BJ (cell line): ENCODE measurements at regions not wholly inside any gene's neighbourhood (a gene's known extent, or its start where the extent isn't known, plus 50 kb on each side); places are given as distances from the start of the nearest gene placed in this dataset.

Experiments used
- CTCF ChIA-PET: fragments of 350-600 bp; formaldehyde crosslinking; extraction: SDS; loops from one replicate; lab custom pipeline; 2021; ENCODE audit warnings: antibody characterized with exemption, inconsistent platforms; lab: Yijun Ruan, JAX
- POLR2A ChIA-PET: fragments of 300-600 bp; sonication (Branson Sonifier 250); formaldehyde crosslinking; extraction: SDS; loops from one replicate; lab custom pipeline; 2021; ENCODE audit warnings: antibody characterized with exemption; lab: Charles Lee
- DNase-seq: peaks from one replicate; pipeline ENCODE4 v3.0.0-alpha.2; 2011; ENCODE audit warnings: low read depth
- H3K27me3 ChIP-seq: 2 replicates; pipeline ENCODE4 v1.6.0; 2011; ENCODE audit warnings: low read length; ENCODE audit not compliant: control insufficient read depth, insufficient read depth
- H3K36me3 ChIP-seq: 2 replicates; pipeline ENCODE4 v1.5.1; 2011; ENCODE audit warnings: low read length; ENCODE audit not compliant: control insufficient read depth, insufficient read depth
- H3K4me3 ChIP-seq: 2 replicates; pipeline ENCODE4 v1.5.1; 2011; ENCODE audit warnings: low read depth, mild to moderate bottlenecking, control low read depth, low read length
- TF ChIP-seq, protein P1 (sequence below): IDR thresholded peaks from 2 replicates; pipeline ENCODE4 v1.5.1; 2011; ENCODE audit warnings: low read depth, mild to moderate bottlenecking, control low read depth, inconsistent platforms, low read length, moderate library complexity; ENCODE audit not compliant: insufficient read depth

DNA sequence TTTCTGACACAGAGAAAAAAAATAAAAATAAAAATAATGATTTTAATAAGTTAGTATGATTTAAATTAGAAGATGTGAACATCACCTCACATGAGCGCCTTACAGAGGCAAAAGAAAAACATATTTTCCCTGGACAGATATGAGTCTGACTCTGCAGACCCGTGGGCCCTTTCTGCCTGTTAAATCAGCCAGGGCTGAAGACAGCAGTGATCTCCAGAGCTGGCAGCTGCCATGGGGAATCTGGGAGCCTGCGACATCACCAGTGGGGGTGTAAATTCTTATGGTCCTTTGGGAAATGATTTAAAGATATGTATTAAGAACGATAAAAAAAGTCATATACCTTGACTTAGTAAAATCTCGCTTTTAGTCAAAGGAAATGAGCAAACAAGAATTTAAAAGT, 65.7 kb upstream of the FOXF1 start:
- ChIA-PET POLR2A (no interaction called here), CTCF (no interaction called here)

GRCh38 chr16:86446279-86446678, 64.0 kb upstream of the FOXF1 start:
- H3K27me3 ChIP-seq: peaks cover 7% of the 10 kb centered on the region
- POLR2A ChIA-PET: no interaction called here
- no peaks in the 10 kb centered on the region for H3K36me3 ChIP-seq
- DNase-seq: no peak
- CTCF ChIA-PET: no interaction called here
- TF ChIP-seq, protein P1, sequence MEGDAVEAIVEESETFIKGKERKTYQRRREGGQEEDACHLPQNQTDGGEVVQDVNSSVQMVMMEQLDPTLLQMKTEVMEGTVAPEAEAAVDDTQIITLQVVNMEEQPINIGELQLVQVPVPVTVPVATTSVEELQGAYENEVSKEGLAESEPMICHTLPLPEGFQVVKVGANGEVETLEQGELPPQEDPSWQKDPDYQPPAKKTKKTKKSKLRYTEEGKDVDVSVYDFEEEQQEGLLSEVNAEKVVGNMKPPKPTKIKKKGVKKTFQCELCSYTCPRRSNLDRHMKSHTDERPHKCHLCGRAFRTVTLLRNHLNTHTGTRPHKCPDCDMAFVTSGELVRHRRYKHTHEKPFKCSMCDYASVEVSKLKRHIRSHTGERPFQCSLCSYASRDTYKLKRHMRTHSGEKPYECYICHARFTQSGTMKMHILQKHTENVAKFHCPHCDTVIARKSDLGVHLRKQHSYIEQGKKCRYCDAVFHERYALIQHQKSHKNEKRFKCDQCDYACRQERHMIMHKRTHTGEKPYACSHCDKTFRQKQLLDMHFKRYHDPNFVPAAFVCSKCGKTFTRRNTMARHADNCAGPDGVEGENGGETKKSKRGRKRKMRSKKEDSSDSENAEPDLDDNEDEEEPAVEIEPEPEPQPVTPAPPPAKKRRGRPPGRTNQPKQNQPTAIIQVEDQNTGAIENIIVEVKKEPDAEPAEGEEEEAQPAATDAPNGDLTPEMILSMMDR: no peak
- no peak overlapping the region for H3K4me3 ChIP-seq

More for the DNA sequence above, 65.7 kb upstream of the FOXF1 start:
- TF ChIP-seq, protein P1: no peak
- peaks cover 9% of the 10 kb centered on the region for H3K27me3 ChIP-seq
- no peak overlapping the region for H3K4me3 ChIP-seq
- no peak for DNase-seq
- H3K36me3 ChIP-seq: no peaks in the 10 kb centered on the region

DNA sequence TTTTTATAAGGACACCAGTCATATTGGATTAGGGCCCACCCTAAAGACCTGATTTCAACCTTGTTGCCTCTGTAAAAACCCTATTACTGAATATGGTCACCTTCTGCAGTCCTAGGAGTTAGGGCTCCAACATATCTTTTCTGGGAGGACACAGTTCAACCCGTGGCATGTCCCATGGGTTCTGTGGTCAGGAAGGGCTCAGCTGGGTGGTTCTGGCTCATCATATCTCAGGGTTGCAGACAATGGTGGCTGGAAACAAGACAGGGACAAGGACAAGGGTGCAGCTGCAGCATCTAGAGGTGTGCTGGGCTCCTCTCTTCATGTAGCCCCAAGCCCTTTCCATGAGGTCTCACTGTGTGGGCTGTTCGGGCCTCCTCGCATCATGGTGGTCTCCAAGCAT, 63.1 kb upstream of the FOXF1 start:
- TF ChIP-seq, protein P1: no peak
- CTCF ChIA-PET: no interaction called here
- POLR2A ChIA-PET: no interaction called here
- no peak for DNase-seq
- Histone ChIP-seq H3K36me3 (no peaks in the 10 kb centered on the region), H3K27me3 (peaks cover 5% of the 10 kb centered on the region), H3K4me3 (no peak overlapping the region)

- no peaks in the 10 kb centered on the region for H3K36me3 ChIP-seq
- no peak overlapping the region for H3K4me3 ChIP-seq
- no peak for DNase-seq
- ChIA-PET POLR2A (interaction anchor here (0.6 kb wide), 1 partner anchor 18 kb away, joined by 8 read pairs; no protein-coding TSS in a partner anchor), CTCF (interaction anchor here (0.6 to 1.6 kb wide), 3 partner anchors 10 to 30 kb away, joined by 3 read pairs; no protein-coding TSS in a partner anchor)
- TF ChIP-seq, protein P1: no peak
- peaks cover 5% of the 10 kb centered on the region for H3K27me3 ChIP-seq
These were observed 61.9 kb upstream of the FOXF1 start for GRCh38 chr16:86448306-86448890.

DNA sequence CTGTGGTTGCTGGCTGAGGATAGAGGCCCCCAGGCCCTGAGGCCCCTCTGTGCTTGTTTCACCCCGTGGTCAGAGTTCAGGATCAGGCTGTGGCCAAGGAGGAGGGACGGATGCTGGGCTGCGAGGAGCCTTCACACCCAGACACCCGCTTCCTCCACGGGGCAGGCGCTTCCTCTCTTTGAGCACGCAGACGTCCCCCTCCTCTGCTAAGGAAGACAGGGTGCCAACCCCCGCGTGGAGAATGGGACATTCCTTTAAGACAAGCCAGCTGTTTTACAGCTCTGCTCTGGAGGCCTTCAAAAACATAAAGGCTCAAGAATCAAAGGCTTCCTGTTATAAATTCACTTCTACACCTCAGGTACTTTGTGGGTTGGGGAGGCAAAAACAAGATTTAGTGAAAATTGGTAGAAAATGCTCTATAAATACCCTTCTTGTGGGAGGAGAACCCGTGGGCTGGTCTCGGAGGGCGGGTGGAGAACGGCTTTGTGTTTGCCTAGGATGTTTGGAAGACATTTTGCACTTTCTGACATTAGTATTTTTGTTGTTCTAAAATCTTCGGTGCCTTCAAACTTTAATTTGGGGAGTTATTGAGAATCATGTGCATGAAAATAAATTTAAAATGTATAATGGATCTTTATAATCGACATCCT, 60.8 kb upstream of the FOXF1 start:
- H3K36me3 ChIP-seq: no peaks in the 10 kb centered on the region
- no peak overlapping the region for H3K4me3 ChIP-seq
- TF ChIP-seq, protein P1: no peak
- peaks cover 3% of the 10 kb centered on the region; the same call in 1 of the 2 replicates for H3K27me3 ChIP-seq
- ChIA-PET POLR2A (no interaction called here), CTCF (no interaction called here)
- DNase-seq: no peak
